Fibroblast of skin of back (primary cell): ENCODE measurements at regions not wholly inside any gene's neighbourhood (a gene's known extent, or its start where the extent isn't known, plus 50 kb on each side); places are given as distances from the start of the nearest gene placed in this dataset.

Source experiments
- DNase-seq: peaks from one replicate; pipeline ENCODE4 v3.0.0-alpha.2; 2013

GRCh38 chr20:56840716-56841261 lies 211.7 kb downstream of the TFAP2C start:
- no peak for DNase-seq

GRCh38 chr20:56841346-56841908 lies 212.3 kb downstream of the TFAP2C start:
- no peak for DNase-seq

GRCh38 chr20:56842056-56842455 lies 212.9 kb downstream of the TFAP2C start:
- DNase-seq: no peak

GRCh38 chr20:56843386-56843785 lies 214.3 kb downstream of the TFAP2C start:
- DNase-seq: no peak

DNA sequence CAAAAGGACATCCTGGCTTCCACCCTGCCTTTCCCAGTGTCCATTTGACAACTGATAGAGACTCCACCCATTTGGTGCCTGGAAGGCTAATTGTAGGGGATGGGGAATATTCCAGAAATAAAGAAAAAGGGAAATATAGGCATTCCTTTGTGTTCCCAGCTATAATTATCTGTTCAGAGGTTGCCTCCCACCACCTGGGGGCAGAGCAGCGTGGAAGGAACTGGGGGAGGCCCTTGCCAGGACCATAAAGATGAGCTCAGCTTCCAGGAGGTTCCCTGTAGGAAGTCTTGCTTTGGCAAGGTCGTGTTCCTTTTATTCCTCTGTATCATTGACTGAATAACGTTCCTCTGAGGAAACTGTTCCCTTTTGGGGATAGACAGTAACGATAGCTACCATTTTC lies 214.7 kb downstream of the TFAP2C start:
- DNase-seq: peak; percentile 16

- DNase-seq: no peak
Measured at GRCh38 chr20:56845546-56846086, 216.5 kb downstream of the TFAP2C start.

- no peak for DNase-seq
Measured at GRCh38 chr20:56848561-56848960, 219.5 kb downstream of the TFAP2C start.

GRCh38 chr20:56851552-56851951 lies 222.4 kb downstream of the TFAP2C start:
- DNase-seq: no peak

- no peak for DNase-seq
Measured at GRCh38 chr20:56855708-56856107, 226.6 kb downstream of the TFAP2C start.

GRCh38 chr20:56857950-56858349 lies 228.8 kb downstream of the TFAP2C start:
- DNase-seq: no peak

GRCh38 chr20:56859039-56859800 lies 230.1 kb downstream of the TFAP2C start:
- no peak for DNase-seq

DNA sequence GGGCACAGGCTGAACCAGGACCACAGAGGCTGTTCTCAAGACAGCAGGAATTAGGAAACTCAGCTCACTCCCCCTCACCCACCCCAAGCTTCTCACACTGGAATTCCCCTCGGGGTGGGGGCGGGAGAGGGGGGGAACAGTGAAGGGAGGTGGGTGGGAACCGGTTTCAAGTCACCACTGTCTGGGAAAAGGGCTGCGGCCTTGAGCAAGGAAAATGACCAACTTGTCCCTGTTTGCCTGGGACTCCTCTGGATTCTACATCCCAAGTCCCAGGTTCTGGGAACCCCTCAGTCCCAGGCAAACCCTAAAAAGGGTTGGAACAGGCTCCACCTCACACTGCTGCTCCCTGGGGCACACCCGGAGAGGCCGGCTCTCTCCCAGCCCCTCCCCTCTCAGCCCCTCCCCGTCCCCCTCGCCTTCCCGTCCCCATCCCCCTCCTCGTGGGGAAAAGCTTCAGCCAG lies 230.7 kb downstream of the TFAP2C start:
- DNase-seq: peak; percentile 71

GRCh38 chr20:56860413-56860812 lies 231.3 kb downstream of the TFAP2C start:
- DNase-seq: no peak

- no peak for DNase-seq
Measured at GRCh38 chr20:56861590-56861989, 232.5 kb downstream of the TFAP2C start.

GRCh38 chr20:56865055-56865454 lies 235.9 kb downstream of the TFAP2C start:
- DNase-seq: peak; percentile 9

GRCh38 chr20:56867128-56867527 lies 238.0 kb downstream of the TFAP2C start:
- DNase-seq: no peak

DNA sequence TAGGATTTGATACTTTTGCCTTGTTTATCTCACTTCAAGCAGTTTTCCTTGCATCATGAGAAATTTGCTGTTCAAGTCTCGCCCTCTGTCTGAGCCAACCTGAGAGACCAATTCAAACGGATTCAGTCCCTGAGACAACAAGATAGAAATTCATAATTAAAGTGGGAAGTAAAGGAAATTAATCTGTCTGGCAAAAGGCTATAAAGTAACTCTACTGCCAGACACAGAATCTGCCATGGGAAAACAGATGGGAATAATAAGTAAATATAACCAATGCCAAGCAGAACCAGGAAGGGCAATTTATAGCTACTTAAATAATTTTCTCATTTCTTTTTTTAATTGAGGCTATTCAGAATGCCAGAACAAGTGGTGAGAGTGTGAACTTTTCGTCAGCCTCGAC lies 239.6 kb downstream of the TFAP2C start:
- DNase-seq: no peak

GRCh38 chr20:56870271-56870670 lies 241.2 kb downstream of the TFAP2C start:
- no peak for DNase-seq

GRCh38 chr20:56871691-56872090 lies 242.6 kb downstream of the TFAP2C start:
- DNase-seq: no peak

DNA sequence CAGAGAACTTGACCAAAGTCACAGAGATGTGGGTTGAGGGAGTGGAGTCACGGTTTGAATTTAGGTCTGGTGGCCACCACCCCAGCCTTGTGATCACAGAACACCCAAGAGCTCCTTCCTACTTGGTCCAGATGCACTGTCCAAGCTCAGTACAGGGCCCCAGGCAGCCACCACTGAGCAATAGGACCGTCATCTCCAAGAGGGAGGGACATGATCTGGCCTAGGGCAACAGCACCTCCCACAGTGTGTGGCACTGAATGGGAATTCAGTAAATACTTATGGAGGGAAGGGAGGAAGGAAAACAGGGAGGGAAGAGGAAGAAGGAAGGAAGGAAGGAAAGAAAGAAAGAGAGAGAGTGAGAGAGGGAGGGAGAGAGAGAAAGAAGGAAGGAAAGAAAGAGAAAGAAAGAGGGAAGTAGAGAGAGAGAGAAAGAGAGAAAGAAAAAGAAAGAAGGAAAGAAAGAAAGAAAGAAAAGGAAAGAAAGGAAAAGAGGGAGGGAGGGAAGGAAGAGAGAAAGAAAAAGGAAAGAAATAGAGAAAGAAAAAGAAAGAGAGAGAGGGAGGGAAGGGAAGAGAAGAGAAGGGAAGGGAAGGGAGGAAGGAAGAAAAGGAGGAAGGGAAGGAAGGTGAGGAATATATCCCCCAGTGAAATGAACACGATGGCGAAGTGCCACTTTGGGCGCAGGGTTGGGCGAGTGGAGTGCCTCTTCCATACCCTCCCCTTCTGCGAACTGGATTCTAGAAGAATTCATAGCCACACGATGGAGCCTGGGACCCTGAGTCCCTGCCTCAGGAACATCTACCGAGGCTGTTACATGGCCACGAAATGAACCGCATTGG lies 243.7 kb downstream of the TFAP2C start:
- no peak for DNase-seq

- DNase-seq: no peak
Measured at GRCh38 chr20:56873836-56874235, 244.7 kb downstream of the TFAP2C start.

DNA sequence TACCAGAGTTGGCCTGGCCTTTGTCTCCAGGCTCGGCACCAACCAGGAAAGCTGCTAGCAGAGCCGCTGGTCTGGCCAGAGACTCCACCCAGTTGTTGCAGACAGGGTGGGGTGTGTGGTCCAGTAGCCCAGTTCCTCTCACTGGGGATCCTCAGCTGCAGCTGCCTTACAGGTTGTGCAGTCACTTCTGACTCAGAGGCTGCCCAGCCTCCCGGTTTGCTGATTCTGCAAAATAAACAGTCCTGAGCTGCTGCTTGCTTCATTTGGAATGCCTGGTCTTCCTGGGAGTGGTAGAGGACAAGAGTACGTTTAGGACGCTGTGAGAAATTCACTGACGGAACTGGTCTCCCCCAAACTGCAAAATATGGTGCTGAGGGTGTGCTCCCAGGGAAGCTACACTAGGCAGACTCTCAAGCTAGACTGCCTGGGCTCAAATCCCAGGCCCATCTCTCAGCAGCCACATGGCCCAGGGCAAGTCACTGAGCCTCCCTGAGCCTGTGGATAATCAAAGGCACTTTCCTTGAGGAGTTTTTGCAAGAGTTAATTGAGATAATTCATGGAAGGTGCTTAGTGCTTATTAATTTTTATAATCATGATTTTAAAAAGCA lies 246.1 kb downstream of the TFAP2C start:
- DNase-seq: peak; percentile 82
